ENCODE measurements at regions not wholly inside any gene's neighbourhood (a gene's known extent, or its start where the extent isn't known, plus 50 kb on each side); places are given as distances from the start of the nearest gene placed in this dataset.
A peak's percentile ranks its signal among the peaks of the same experiment; 100 is the strongest.

GRCh38 chr4:137627739-137628460 lies 95.6 kb upstream of the PCDH18 start:
- intact Hi-C loops (cut with DNase I) = no loop called here
- DNase-seq (no peak), ATAC-seq (no peak)

GRCh38 chr4:137626942-137627738 lies 94.8 kb upstream of the PCDH18 start:
- ATAC-seq (no peak), DNase-seq (no peak)
- intact Hi-C loops (cut with DNase I) = no loop called here

DNA sequence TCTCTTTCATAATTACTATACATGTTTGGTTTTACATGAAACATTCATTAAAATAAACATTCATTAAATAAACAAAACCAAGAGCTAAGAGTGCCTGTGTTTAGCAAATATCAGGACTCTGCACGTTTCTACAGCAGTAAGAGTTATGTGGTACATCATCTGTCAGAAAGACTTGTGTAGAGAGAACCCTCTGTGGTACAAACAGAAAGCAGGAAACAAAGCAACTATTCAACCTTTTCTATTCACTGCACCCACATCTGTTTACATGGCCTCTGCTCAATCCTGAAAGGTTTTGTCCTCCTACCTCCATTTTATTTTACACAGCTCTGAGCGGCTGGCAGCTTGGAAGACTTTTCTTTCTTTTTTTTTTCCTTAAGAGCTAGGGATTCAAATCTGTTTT lies 90.7 kb upstream of the PCDH18 start:
- DNase-seq (no peak), ATAC-seq (no peak)
- intact Hi-C loops (cut with DNase I) = no loop called here

GRCh38 chr4:137621056-137621455 lies 88.8 kb upstream of the PCDH18 start:
- ATAC-seq = no peak
- intact Hi-C loops (cut with DNase I) = no loop called here
- DNase-seq = no peak

DNA sequence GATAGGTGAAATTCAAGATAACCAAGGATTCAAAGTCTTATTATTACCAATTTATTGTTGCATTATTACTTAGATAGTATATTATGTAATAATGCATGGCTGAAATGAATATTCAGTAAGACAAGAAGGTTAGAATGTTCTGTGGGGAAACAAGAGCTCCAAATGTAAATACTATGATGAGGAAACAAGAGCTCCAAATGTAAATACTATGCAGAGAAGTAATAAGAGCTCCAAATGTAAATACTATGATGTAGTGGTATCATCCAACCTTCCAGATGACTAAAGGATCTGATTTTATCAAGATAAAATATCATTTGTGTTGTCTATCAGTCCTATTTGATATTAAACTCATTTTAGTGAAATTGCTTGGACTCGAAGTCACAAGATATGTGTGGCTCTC lies 82.2 kb upstream of the PCDH18 start:
- DNase-seq (no peak), ATAC-seq (no peak)
- intact Hi-C loops (cut with DNase I) = no loop called here

GRCh38 chr4:137611998-137612700 lies 79.9 kb upstream of the PCDH18 start:
- intact Hi-C loops (cut with DNase I) = no loop called here
- DNase-seq (no peak), ATAC-seq (no peak)

DNA sequence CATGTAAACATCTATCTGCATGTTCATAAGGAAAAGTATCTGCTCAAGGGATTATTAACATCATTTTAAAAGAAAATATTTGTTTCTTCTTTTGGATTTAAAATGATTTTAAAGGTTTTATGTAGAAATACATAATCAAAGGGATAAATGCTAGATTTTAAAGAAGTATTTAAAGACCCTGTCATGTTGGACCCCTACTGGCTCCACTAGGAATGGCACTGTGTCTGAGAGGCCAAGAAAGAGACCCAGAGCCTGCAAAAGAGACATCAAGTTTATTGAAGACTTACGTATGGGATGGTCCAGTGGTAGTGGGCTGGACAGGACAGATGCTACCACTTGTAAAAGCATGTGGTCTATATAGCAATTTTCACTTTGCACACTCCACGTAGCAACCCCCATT lies 78.7 kb upstream of the PCDH18 start:
- DNase-seq (no peak), ATAC-seq (no peak)
- intact Hi-C loops (cut with DNase I) = no loop called here

DNA sequence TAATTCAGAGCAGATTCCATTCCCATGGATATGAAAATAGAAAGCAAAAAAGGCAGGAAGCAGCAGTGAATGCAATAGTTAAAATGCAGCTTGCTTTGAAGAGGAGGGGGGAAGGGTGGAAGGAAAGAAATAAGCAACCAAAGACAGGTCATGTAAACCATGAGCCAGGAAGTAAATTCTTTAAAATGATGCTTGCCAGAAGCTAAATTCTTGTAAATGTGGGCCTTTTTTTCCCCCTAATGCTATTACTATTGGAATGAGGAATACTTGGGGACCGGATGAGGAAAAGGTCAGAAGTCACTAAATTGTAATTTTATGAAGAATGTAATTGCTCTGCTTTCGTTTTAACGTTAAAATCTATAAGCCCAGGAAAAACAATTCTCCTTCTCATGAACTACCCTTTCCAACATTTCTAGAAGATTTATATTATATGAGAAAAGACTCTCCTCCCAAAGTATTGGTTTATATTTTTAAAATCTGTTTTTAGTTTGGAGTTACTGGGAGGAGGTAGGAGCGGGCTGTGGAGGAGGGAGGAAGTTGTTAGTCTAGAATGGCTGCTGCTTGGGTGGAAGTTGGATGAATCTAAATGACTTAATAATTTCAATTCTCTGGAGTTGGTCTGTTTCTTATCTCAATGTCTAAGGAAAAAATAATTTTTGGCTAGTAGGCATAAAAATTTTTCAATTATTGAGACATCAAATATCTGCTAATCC lies 77.6 kb upstream of the PCDH18 start:
- intact Hi-C loops (cut with DNase I) = no loop called here
- DNase-seq (no peak), ATAC-seq (peak; percentile 42 to 53)

GRCh38 chr4:137608085-137608484 lies 75.8 kb upstream of the PCDH18 start:
- no peak for DNase-seq
- ATAC-seq = no peak
- intact Hi-C loops (cut with DNase I) = no loop called here

- intact Hi-C loops (cut with DNase I) = no loop called here
- no peak for DNase-seq
- ATAC-seq = no peak
Observed at GRCh38 chr4:137602436-137602835, 70.1 kb upstream of the PCDH18 start.

GRCh38 chr4:137601934-137602333 lies 69.6 kb upstream of the PCDH18 start:
- intact Hi-C loops (cut with DNase I) = no loop called here
- no peak for ATAC-seq

GRCh38 chr4:137599734-137600133 lies 67.4 kb upstream of the PCDH18 start:
- DNase-seq = no peak
- intact Hi-C loops (cut with DNase I) = no loop called here
- ATAC-seq = no peak

More at GRCh38 chr4:137601934-137602333, 69.6 kb upstream of the PCDH18 start:
- no peak for DNase-seq

- DNase-seq = no peak
Observed at GRCh38 chr4:137597752-137598430, 65.6 kb upstream of the PCDH18 start.

DNA sequence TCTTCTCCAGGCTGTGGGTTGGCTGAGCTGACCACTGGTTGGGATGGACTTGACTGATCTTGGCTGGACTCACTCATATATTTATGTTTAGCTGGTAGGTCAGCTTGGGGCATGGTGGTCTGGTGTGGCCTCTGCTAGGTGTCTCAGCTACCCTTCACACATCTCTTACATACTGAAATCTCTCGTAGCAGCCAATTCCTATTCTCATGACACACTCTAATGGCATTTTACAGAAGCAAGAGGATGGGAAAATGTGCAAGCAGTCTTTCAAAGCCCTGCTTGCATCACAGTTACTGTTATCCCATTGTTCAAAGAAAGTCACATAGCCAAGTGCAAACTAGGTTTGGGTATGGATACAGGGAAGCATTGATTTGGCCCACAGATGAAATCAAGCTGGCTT lies 55.5 kb upstream of the PCDH18 start:
- intact Hi-C loops (cut with DNase I) = no loop called here
- no peak for ATAC-seq
- DNase-seq = no peak

More at GRCh38 chr4:137597752-137598430, 65.6 kb upstream of the PCDH18 start:
- ATAC-seq = peak in 1 of 2 donors; percentile 32
- intact Hi-C loops (cut with DNase I) = no loop called here

GRCh38 chr4:137583671-137584070 lies 51.4 kb upstream of the PCDH18 start:
- intact Hi-C loops (cut with DNase I) = no loop called here
- DNase-seq (no peak), ATAC-seq (no peak)

All from left cardiac atrium (tissue), 4 donors.